HEK293 (cell line): ENCODE measurements at regions not wholly inside any gene's neighbourhood (a gene's known extent, or its start where the extent isn't known, plus 50 kb on each side); places are given as distances from the start of the nearest gene placed in this dataset.
A peak's percentile ranks its signal among the peaks of the same experiment; 100 is the strongest.

Experiments used
- CTCF ChIA-PET: fragments of 350-600 bp; formaldehyde crosslinking; extraction: SDS; loops from one replicate; lab custom pipeline; 2021; ENCODE audit warnings: antibody characterized with exemption; lab: Yijun Ruan, JAX
- POLR2A ChIA-PET: fragments of 300-600 bp; formaldehyde crosslinking; extraction: SDS; loops from one replicate; lab custom pipeline; 2020; ENCODE audit warnings: antibody characterized with exemption, inconsistent platforms; lab: Yijun Ruan, JAX
- H3K27ac ChIP-seq: fragments of 200-500 bp; sonication (Bioruptor generic); 2 replicates; pipeline ENCODE4 v1.5.1; 2014; ENCODE audit warnings: low read depth, low read length, control low read depth, inconsistent platforms; ENCODE audit errors: extremely low read depth
- H3K36me3 ChIP-seq, 2 experiments: fragments of 200-500 bp in 1 of 2; sonication (Bioruptor generic) in 1 of 2; 1 replicate in 1 of 2; 2 replicates in 1 of 2; pipeline ENCODE4 v1.5.1; 2014 to 2017; ENCODE audit warnings: inconsistent platforms in 2 of 2, low read length in 2 of 2; ENCODE audit not compliant: control insufficient read depth in 2 of 2, insufficient read depth in 1 of 2
- H3K4me1 ChIP-seq: fragments of 200-500 bp; sonication (Bioruptor generic); 2 replicates; pipeline ENCODE4 v1.5.1; 2014; ENCODE audit warnings: mild to moderate bottlenecking, low read length, inconsistent platforms; ENCODE audit not compliant: control insufficient read depth, insufficient read depth
- H3K4me3 ChIP-seq: 2 replicates; pipeline ENCODE4 v1.5.1; 2011; ENCODE audit warnings: low read depth, mild to moderate bottlenecking, control low read depth, low read length, moderate library complexity
- H3K9me3 ChIP-seq: fragments of 200-500 bp; sonication (Bioruptor generic); 2 replicates; pipeline ENCODE4 v1.5.1; 2014; ENCODE audit warnings: low read depth, low read length, inconsistent platforms; ENCODE audit not compliant: control insufficient read depth, insufficient read depth
- HOXC10 ChIP-seq: sonication (generic); formaldehyde crosslinking; IDR thresholded peaks from 2 replicates; pipeline ENCODE4 v1.8.1; 2023; ENCODE audit warnings: mild to moderate bottlenecking, missing genetic modification reagents
- IKZF3 ChIP-seq: fragments of 450-650 bp; IDR thresholded peaks from 2 replicates; pipeline ENCODE4 v1.5.0; 2018; ENCODE audit warnings: missing biosample characterization, mild to moderate bottlenecking, missing genetic modification characterization, moderate library complexity
- KLF1 ChIP-seq: fragments of 450-650 bp; formaldehyde crosslinking; IDR thresholded peaks from 2 replicates; pipeline ENCODE4 v1.5.1; 2016; ENCODE audit warnings: missing biosample characterization, missing genetic modification characterization
- KLF10 ChIP-seq: fragments of 450-650 bp; IDR thresholded peaks from 2 replicates; pipeline ENCODE4 v1.5.1; 2018; ENCODE audit warnings: missing biosample characterization, mild to moderate bottlenecking, missing genetic modification characterization
- KLF16 ChIP-seq: fragments of 450-650 bp; formaldehyde crosslinking; IDR thresholded peaks from 2 replicates; pipeline ENCODE4 v1.5.1; 2017; ENCODE audit warnings: missing biosample characterization, missing genetic modification characterization
- MYNN ChIP-seq: fragments of 450-650 bp; formaldehyde crosslinking; IDR thresholded peaks from 2 replicates; pipeline ENCODE4 v1.5.1; 2016; ENCODE audit warnings: missing biosample characterization, missing genetic modification characterization, borderline replicate concordance
- RBAK ChIP-seq: fragments of 450-650 bp; formaldehyde crosslinking; IDR thresholded peaks from 2 replicates; pipeline ENCODE4 v1.5.1; 2016; ENCODE audit warnings: missing biosample characterization, missing genetic modification characterization
- TCF7L2 ChIP-seq: IDR thresholded peaks from 2 replicates; pipeline ENCODE4 v1.6.1; 2011; ENCODE audit warnings: low read depth, mild to moderate bottlenecking, inconsistent platforms, low read length, moderate library complexity, borderline replicate concordance
- YY1 ChIP-seq: fragments of 450-650 bp; formaldehyde crosslinking; IDR thresholded peaks from 2 replicates; pipeline ENCODE4 v1.5.1; 2018; ENCODE audit warnings: missing biosample characterization, missing genetic modification characterization
- ZBTB11 ChIP-seq: fragments of 450-650 bp; formaldehyde crosslinking; conservative IDR thresholded peaks from 2 replicates; pipeline ENCODE4 v1.5.1; 2016; ENCODE audit warnings: low read depth, missing biosample characterization, missing genetic modification characterization
- ZBTB17 ChIP-seq: fragments of 450-650 bp; formaldehyde crosslinking; IDR thresholded peaks from 2 replicates; pipeline ENCODE4 v1.5.1; 2016; ENCODE audit warnings: missing biosample characterization, missing genetic modification characterization
- ZBTB20 ChIP-seq: fragments of 450-650 bp; formaldehyde crosslinking; IDR thresholded peaks from 2 replicates; pipeline ENCODE4 v1.5.1; 2016; ENCODE audit warnings: missing biosample characterization, missing genetic modification characterization
- ZBTB26 ChIP-seq: fragments of 450-650 bp; formaldehyde crosslinking; optimal IDR thresholded peaks from 2 replicates; pipeline ENCODE3; 2016; ENCODE audit warnings: missing biosample characterization, mild to moderate bottlenecking, missing genetic modification characterization
- ZFHX2 ChIP-seq: fragments of 450-650 bp; formaldehyde crosslinking; conservative IDR thresholded peaks from 2 replicates; pipeline ENCODE4 v1.5.1; 2016; ENCODE audit warnings: missing biosample characterization, missing genetic modification characterization
- ZNF112 ChIP-seq: fragments of 450-650 bp; formaldehyde crosslinking; IDR thresholded peaks from 2 replicates; pipeline ENCODE4 v1.5.0; 2017; ENCODE audit warnings: missing biosample characterization, missing genetic modification characterization
- ZNF140 ChIP-seq: fragments of 450-650 bp; formaldehyde crosslinking; IDR thresholded peaks from 2 replicates; pipeline ENCODE4 v1.5.1; 2016; ENCODE audit warnings: missing biosample characterization, missing genetic modification characterization
- ZNF16 ChIP-seq: fragments of 450-650 bp; formaldehyde crosslinking; IDR thresholded peaks from 2 replicates; pipeline ENCODE4 v1.5.1; 2016; ENCODE audit warnings: low read depth, missing biosample characterization, missing genetic modification characterization
- ZNF184 ChIP-seq: fragments of 450-650 bp; IDR thresholded peaks from 2 replicates; pipeline ENCODE4 v1.5.1; 2018; ENCODE audit warnings: missing biosample characterization, mild to moderate bottlenecking, missing genetic modification characterization
- ZNF280D ChIP-seq: fragments of 450-650 bp; formaldehyde crosslinking; IDR thresholded peaks from 2 replicates; pipeline ENCODE4 v1.5.1; 2016; ENCODE audit warnings: missing biosample characterization, missing genetic modification characterization
- ZNF324 ChIP-seq: fragments of 450-650 bp; formaldehyde crosslinking; IDR thresholded peaks from 2 replicates; pipeline ENCODE4 v1.5.1; 2016; ENCODE audit warnings: missing biosample characterization, missing genetic modification characterization
- ZNF335 ChIP-seq: fragments of 450-650 bp; formaldehyde crosslinking; conservative IDR thresholded peaks from 2 replicates; pipeline ENCODE4 v1.5.1; 2016; ENCODE audit warnings: missing biosample characterization, missing genetic modification characterization
- ZNF426 ChIP-seq: fragments of 450-650 bp; formaldehyde crosslinking; IDR thresholded peaks from 2 replicates; pipeline ENCODE4 v1.5.1; 2017; ENCODE audit warnings: missing biosample characterization, missing genetic modification characterization, mild to moderate bottlenecking, inconsistent platforms, moderate library complexity
- ZNF513 ChIP-seq: fragments of 450-650 bp; IDR thresholded peaks from 2 replicates; pipeline ENCODE4 v1.5.1; 2018; ENCODE audit warnings: missing biosample characterization, missing genetic modification characterization
- ZNF596 ChIP-seq: fragments of 450-650 bp; IDR thresholded peaks from 2 replicates; pipeline ENCODE4 v1.5.0; 2018; ENCODE audit warnings: missing biosample characterization, mild to moderate bottlenecking, missing genetic modification characterization, moderate library complexity
- ZNF600 ChIP-seq: fragments of 450-650 bp; formaldehyde crosslinking; IDR thresholded peaks from 2 replicates; pipeline ENCODE4 v1.5.1; 2016; ENCODE audit warnings: missing biosample characterization, missing genetic modification characterization
- ZNF707 ChIP-seq: fragments of 450-650 bp; formaldehyde crosslinking; IDR thresholded peaks from 2 replicates; pipeline ENCODE4 v1.5.1; 2016; ENCODE audit warnings: missing biosample characterization, missing genetic modification characterization
- ZNF792 ChIP-seq: fragments of 450-650 bp; formaldehyde crosslinking; IDR thresholded peaks from 2 replicates; pipeline ENCODE4 v1.5.1; 2016; ENCODE audit warnings: missing biosample characterization, missing genetic modification characterization
- ZSCAN30 ChIP-seq: fragments of 450-650 bp; IDR thresholded peaks from 2 replicates; pipeline ENCODE4 v1.5.1; 2018; ENCODE audit warnings: missing biosample characterization, mild to moderate bottlenecking, missing genetic modification characterization, moderate library complexity

- TF ChIP-seq ZNF16 (tag by site-specific recombination) (no peak), ZNF513 (peak; percentile 71), HOXC10 (no peak), ZNF707 (tag by site-specific recombination) (no peak), MYNN (tag by site-specific recombination) (no peak), ZNF426 (tag by site-specific recombination) (no peak), ZBTB26 (tag by site-specific recombination) (peak; percentile 30), ZFHX2 (tag by site-specific recombination) (peak; percentile 43; the same call in 1 of the 2 replicates), ZBTB11 (tag by site-specific recombination) (no peak), TCF7L2 (no peak), IKZF3 (peak; percentile 84), ZSCAN30 (tag by site-specific recombination) (peak; percentile 70), KLF16 (no peak), YY1 (tag by site-specific recombination) (peak; percentile 77), ZNF792 (tag by site-specific recombination) (no peak), ZBTB20 (tag by site-specific recombination) (peak; percentile 5; the same call in 1 of the 2 replicates), KLF10 (tag by site-specific recombination) (0 out of 2 replicates have a peak, but pooled peaks have one; percentile 25), RBAK (tag by site-specific recombination) (no peak), ZNF596 (tag by site-specific recombination) (no peak), KLF1 (tag by site-specific recombination) (no peak), ZNF184 (tag by site-specific recombination) (0 out of 2 replicates have a peak, but pooled peaks have one; percentile 13)
Measured at GRCh38 chr9:33676746-33677505, 118.4 kb upstream of the PRSS3 start (continued).

GRCh38 chr9:33677506-33677809 lies 117.9 kb upstream of the PRSS3 start:
- Histone ChIP-seq H3K4me1 (peaks cover 2% of the 10 kb centered on the region; the same call in 1 of the 2 replicates), H3K27ac (peak overlapping the region; percentile 97), H3K4me3 (peak overlapping the region; percentile 65), H3K36me3 (no peaks in the 10 kb centered on the region), H3K9me3 (no peaks in the 10 kb centered on the region)
- peak; percentile 77; the same call in 1 of the 2 replicates for TF ChIP-seq ZNF600 (tag by site-specific recombination)
- TF ChIP-seq ZNF280D (tag by site-specific recombination) = peak; percentile 72; the same call in 1 of the 2 replicates
- TF ChIP-seq ZNF140 (tag by site-specific recombination) = no peak
- TF ChIP-seq ZNF335 (tag by site-specific recombination) = peak; percentile 46; the same call in 1 of the 2 replicates
- no peak for TF ChIP-seq ZNF112
- 0 out of 2 replicates have a peak, but pooled peaks have one; percentile 25 for TF ChIP-seq ZBTB17 (tag by site-specific recombination)
- TF ChIP-seq ZNF324 (tag by site-specific recombination) = peak; percentile 58; the same call in 1 of the 2 replicates
- CTCF ChIA-PET = interaction anchor here (0.6 to 3.3 kb wide), 5 partner anchors 43 to 432 kb away, joined by 3 to 22 read pairs (median 4); no protein-coding TSS in a partner anchor
- POLR2A ChIA-PET = interaction anchor here (1.1 kb wide), 1 partner anchor 653 kb away, joined by 3 read pairs; no protein-coding TSS in a partner anchor
